Type B pancreatic cell (in vitro differentiated cells): ENCODE measurements at regions not wholly inside any gene's neighbourhood (a gene's known extent, or its start where the extent isn't known, plus 50 kb on each side); places are given as distances from the start of the nearest gene placed in this dataset.

ENCODE experiments used
- DNase-seq: peaks from one replicate; pipeline ENCODE4 v3.0.0; 2021; ENCODE audit warnings: mixed read lengths; ENCODE audit not compliant: unreplicated experiment; ENCODE audit errors: extremely low spot score
- H3K27ac Mint-ChIP-seq: 2 replicates; pipeline ENCODE4 v1.8.0; 2021; ENCODE audit warnings: mild to moderate bottlenecking, mixed read lengths
- H3K27me3 Mint-ChIP-seq: 2 replicates; pipeline ENCODE4 v1.8.0; 2021; ENCODE audit warnings: mixed read lengths
- H3K36me3 Mint-ChIP-seq: 2 replicates; pipeline ENCODE4 v1.8.0; 2021; ENCODE audit warnings: mixed read lengths
- H3K4me1 Mint-ChIP-seq: one replicate; pipeline ENCODE4 v1.8.0; 2021; ENCODE audit warnings: mixed read lengths; ENCODE audit not compliant: unreplicated experiment
- H3K4me3 Mint-ChIP-seq: 2 replicates; pipeline ENCODE4 v1.8.0; 2021; ENCODE audit warnings: mild to moderate bottlenecking, mixed read lengths
- H3K9me3 Mint-ChIP-seq: 2 replicates; pipeline ENCODE4 v1.8.0; 2021; ENCODE audit warnings: mixed read lengths
- CTCF ChIP-seq: fragments of 200-600 bp; sonication (generic); conservative IDR thresholded peaks from 2 replicates; pipeline ENCODE4 v1.5.0; 2021; ENCODE audit warnings: antibody characterized with exemption, mild to moderate bottlenecking

DNA sequence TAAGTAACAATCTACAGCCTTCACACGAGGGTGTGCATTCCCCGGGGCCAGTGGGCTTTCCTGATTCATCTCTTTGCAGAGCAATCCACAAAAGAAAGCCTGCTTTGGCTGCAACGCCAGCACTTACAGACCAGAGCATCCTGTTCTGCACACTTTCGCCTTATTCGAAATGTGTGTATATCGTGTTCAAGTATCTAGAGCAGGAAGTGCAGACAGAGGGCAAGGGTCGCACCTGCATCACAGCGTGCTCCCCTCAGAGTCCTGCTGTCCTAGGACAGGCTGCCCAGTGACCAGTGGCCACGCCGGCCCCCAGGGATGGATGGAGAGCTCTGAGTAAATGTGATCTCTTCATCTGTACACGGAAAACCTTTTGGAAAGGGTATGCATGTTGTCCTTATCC, 264.3 kb downstream of the ZNF516 start:
- no peak for DNase-seq
- no peaks in the 10 kb centered on the region for H3K36me3 Mint-ChIP-seq
- peaks cover 6% of the 10 kb centered on the region for H3K9me3 Mint-ChIP-seq
- peaks cover 22% of the 10 kb centered on the region for H3K4me1 Mint-ChIP-seq
- no peak overlapping the region for H3K27ac Mint-ChIP-seq
- H3K4me3 Mint-ChIP-seq, result no peak overlapping the region
- peaks cover 8% of the 10 kb centered on the region for H3K27me3 Mint-ChIP-seq
- no peak for TF ChIP-seq CTCF

DNA sequence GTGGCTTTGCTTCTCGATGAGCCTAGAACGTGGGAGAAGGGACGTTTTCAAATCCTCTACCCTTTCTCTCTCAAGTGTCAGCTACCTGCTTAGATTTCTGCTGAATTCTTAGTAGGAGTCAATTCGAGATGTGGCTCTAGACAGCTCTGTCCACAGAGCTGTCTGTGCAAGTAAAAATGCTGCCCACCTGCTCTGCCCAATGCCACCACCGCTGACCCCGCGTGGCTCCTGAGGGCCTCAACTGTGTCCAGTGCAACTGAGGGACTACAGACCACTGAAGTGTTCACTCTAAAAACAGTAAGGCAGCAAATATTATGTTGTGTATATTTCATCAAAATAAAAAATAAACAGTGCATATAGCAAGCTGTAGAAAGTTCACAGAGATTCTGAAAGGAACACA, 266.3 kb downstream of the ZNF516 start:
- H3K36me3 Mint-ChIP-seq, result no peaks in the 10 kb centered on the region
- peaks cover 6% of the 10 kb centered on the region for H3K9me3 Mint-ChIP-seq
- no peak overlapping the region for H3K27ac Mint-ChIP-seq
- H3K27me3 Mint-ChIP-seq, result peaks cover 8% of the 10 kb centered on the region
- no peak overlapping the region for H3K4me3 Mint-ChIP-seq
- peaks cover 10% of the 10 kb centered on the region for H3K4me1 Mint-ChIP-seq
- no peak for TF ChIP-seq CTCF
- DNase-seq, result no peak

GRCh38 chr18:76227759-76228158, 267.3 kb downstream of the ZNF516 start:
- Mint-ChIP-seq H3K36me3 (no peaks in the 10 kb centered on the region), H3K4me3 (no peak overlapping the region), H3K27ac (no peak overlapping the region), H3K9me3 (peaks cover 6% of the 10 kb centered on the region), H3K4me1 (peaks cover 6% of the 10 kb centered on the region), H3K27me3 (peaks cover 8% of the 10 kb centered on the region)
- no peak for TF ChIP-seq CTCF
- DNase-seq, result no peak

- Mint-ChIP-seq H3K4me3 (no peak overlapping the region), H3K9me3 (no peaks in the 10 kb centered on the region), H3K27ac (no peak overlapping the region), H3K4me1 (no peaks in the 10 kb centered on the region), H3K27me3 (no peaks in the 10 kb centered on the region), H3K36me3 (no peaks in the 10 kb centered on the region)
- TF ChIP-seq CTCF, result no peak
- DNase-seq, result no peak
Observed at GRCh38 chr18:76223403-76223802, 271.6 kb downstream of the ZNF516 start.

- DNase-seq, result no peak
- Mint-ChIP-seq H3K4me1 (no peaks in the 10 kb centered on the region), H3K27ac (no peak overlapping the region), H3K4me3 (no peak overlapping the region), H3K36me3 (no peaks in the 10 kb centered on the region), H3K27me3 (peaks cover 3% of the 10 kb centered on the region), H3K9me3 (no peaks in the 10 kb centered on the region)
- TF ChIP-seq CTCF, result no peak
Observed at GRCh38 chr18:76219023-76219422, 276.0 kb downstream of the ZNF516 start.

GRCh38 chr18:76216096-76216495, 278.9 kb downstream of the ZNF516 start:
- H3K4me3 Mint-ChIP-seq, result no peak overlapping the region
- peaks cover 8% of the 10 kb centered on the region for H3K4me1 Mint-ChIP-seq
- no peaks in the 10 kb centered on the region for H3K9me3 Mint-ChIP-seq
- peaks cover 21% of the 10 kb centered on the region for H3K27me3 Mint-ChIP-seq
- H3K27ac Mint-ChIP-seq, result no peak overlapping the region
- no peak for DNase-seq
- no peak for TF ChIP-seq CTCF
- no peaks in the 10 kb centered on the region for H3K36me3 Mint-ChIP-seq
